HCT116 (cell line): ENCODE measurements at regions not wholly inside any gene's neighbourhood (a gene's known extent, or its start where the extent isn't known, plus 50 kb on each side); places are given as distances from the start of the nearest gene placed in this dataset.

Experiments used
- ATAC-seq: fragments of 200-7000 bp; cut with Tn5 transposase; 2 replicates; pipeline ENCODE4 v1.9.1; 2020; ENCODE audit warnings: mild to moderate bottlenecking, moderate library complexity
- BruUV-seq: library from RNA; stranded (reverse); fragments of 400-500 nt; replicated peaks from 2 replicates; lab custom pipeline; 2021; lab: Mats Ljungman, UMichigan
- CTCF ChIA-PET: fragments of 300-600 bp; sonication (Branson Sonifier 250); formaldehyde crosslinking; loops from one replicate; lab custom pipeline; 2021; ENCODE audit warnings: antibody characterized with exemption; lab: Charles Lee
- POLR2A ChIA-PET: fragments of 300-600, 350-600 bp; sonication (Branson Sonifier 250); formaldehyde crosslinking; loops from one replicate; lab custom pipeline; 2021; ENCODE audit warnings: antibody characterized with exemption; lab: Charles Lee
- RAD21 ChIA-PET, 2 experiments: fragments of 300-600 bp; sonication (Branson Sonifier 250); formaldehyde crosslinking; loops; one replicate each; lab custom pipeline; 2023; ENCODE audit warnings: low total read pairs in 2 of 2; ENCODE audit not compliant: uncharacterized antibody in 2 of 2, unreplicated experiment in 2 of 2, low non-redundant PET in 1 of 2; lab: Charles Lee
- DNase-seq: peaks from one replicate; pipeline ENCODE4 v3.0.0-alpha.2; 2010; ENCODE audit warnings: low read depth, low spot score
- H2AFZ ChIP-seq: fragments of 200-600 bp; shearing (Covaris generic), sonication (generic); 2 replicates; pipeline ENCODE4 v1.6.1; 2017; ENCODE audit warnings: low read depth, mixed run types, mixed read lengths, antibody characterized with exemption, low read length; ENCODE audit not compliant: poor library complexity, severe bottlenecking
- H3K27ac ChIP-seq: 2 replicates; pipeline ENCODE4 v1.5.1; 2012; ENCODE audit warnings: low read depth, low read length
- H3K27me3 ChIP-seq: fragments of 200-600 bp; sonication (generic); 2 replicates; pipeline ENCODE4 v1.6.1; 2016; ENCODE audit warnings: mixed run types, low read length, mixed read lengths; ENCODE audit not compliant: insufficient read depth
- H3K36me3 ChIP-seq, 2 experiments: fragments of 200-500 bp in 1 of 2; fragments of 200-600 bp in 1 of 2; sonication (Bioruptor generic) in 1 of 2; sonication (generic) in 1 of 2; 2 replicates each; pipeline versions ENCODE4 v1.5.1 to v1.6.1; 2014 to 2016; ENCODE audit warnings: low read length in 2 of 2, inconsistent platforms in 1 of 2, mixed read lengths in 1 of 2, mixed run types in 1 of 2; ENCODE audit not compliant: insufficient read depth in 2 of 2, control insufficient read depth in 1 of 2
- H3K4me1 ChIP-seq, 2 experiments: fragments of 200-600 bp in 1 of 2; sonication (generic) in 1 of 2; 2 replicates each; pipeline versions ENCODE4 v1.5.1 to v1.6.1; 2012 to 2017; ENCODE audit warnings: low read length in 2 of 2, inconsistent platforms in 1 of 2, mild to moderate bottlenecking in 1 of 2, mixed read lengths in 1 of 2, mixed run types in 1 of 2, moderate library complexity in 1 of 2; ENCODE audit not compliant: insufficient read depth in 2 of 2, control insufficient read depth in 1 of 2
- H3K4me2 ChIP-seq: fragments of 200-600 bp; sonication (generic); 2 replicates; pipeline ENCODE4 v1.6.1; 2017; ENCODE audit warnings: mixed run types, low read length, mixed read lengths
- H3K4me3 ChIP-seq, 2 experiments: fragments of 200-600 bp in 1 of 2; sonication (generic) in 1 of 2; replicated peaks in 1 of 2; 2 replicates each; pipeline ENCODE4 v1.5.1; 2011 to 2016; ENCODE audit warnings: low read length in 2 of 2, control low read depth in 1 of 2, low read depth in 1 of 2, mild to moderate bottlenecking in 1 of 2, mixed read lengths in 1 of 2, mixed run types in 1 of 2
- H3K79me2 ChIP-seq: fragments of 200-600 bp; sonication (generic); 2 replicates; pipeline ENCODE4 v1.6.1; 2017; ENCODE audit warnings: mild to moderate bottlenecking, mixed run types, low read length, moderate library complexity, mixed read lengths; ENCODE audit not compliant: insufficient read depth
- H3K9ac ChIP-seq: fragments of 200-600 bp; sonication (generic); 2 replicates; pipeline ENCODE4 v1.6.1; 2016; ENCODE audit warnings: low read length, mixed read lengths
- H3K9me2 ChIP-seq: fragments of 200-600 bp; sonication (generic), shearing (Covaris generic); 2 replicates; pipeline ENCODE4 v1.6.1; 2017; ENCODE audit warnings: mixed run types, mild to moderate bottlenecking, moderate library complexity; ENCODE audit not compliant: insufficient read depth
- H3K9me3 ChIP-seq, 2 experiments: fragments of 200-500 bp in 1 of 2; fragments of 200-600 bp in 1 of 2; sonication (Bioruptor generic) in 1 of 2; sonication (generic) in 1 of 2; 2 replicates each; pipeline ENCODE4 v1.6.1; 2014 to 2017; ENCODE audit warnings: low read length in 2 of 2, mixed read lengths in 2 of 2, inconsistent platforms in 1 of 2, low read depth in 1 of 2, mild to moderate bottlenecking in 1 of 2, mixed run types in 1 of 2, moderate library complexity in 1 of 2; ENCODE audit not compliant: control insufficient read depth in 1 of 2, insufficient read depth in 1 of 2
- H4K20me1 ChIP-seq: fragments of 200-600 bp; sonication (generic), shearing (Covaris generic); 2 replicates; pipeline ENCODE4 v1.6.1; 2017; ENCODE audit warnings: mixed run types, mild to moderate bottlenecking, moderate library complexity; ENCODE audit not compliant: insufficient read depth
- ATF3 ChIP-seq: IDR thresholded peaks from 2 replicates; pipeline ENCODE4 v1.6.1; 2012
- CBX3 ChIP-seq: IDR thresholded peaks from 2 replicates; pipeline ENCODE4 v1.6.1; 2012; ENCODE audit warnings: low read depth
- CEBPB ChIP-seq: IDR thresholded peaks from 2 replicates; pipeline ENCODE4 v1.6.1; 2012; ENCODE audit warnings: low read depth
- EGR1 ChIP-seq: IDR thresholded peaks from 2 replicates; pipeline ENCODE4 v1.6.1; 2012; ENCODE audit warnings: low read depth
- ELF1 ChIP-seq: IDR thresholded peaks from 2 replicates; pipeline ENCODE4 v1.6.1; 2012; ENCODE audit warnings: low read depth, borderline replicate concordance
- EZH2 ChIP-seq: fragments of 200-600 bp; sonication (generic); IDR thresholded peaks from 2 replicates; pipeline ENCODE4 v1.6.1; 2017; ENCODE audit warnings: antibody characterized with exemption, mixed run types
- EZH2phosphoT487 ChIP-seq: fragments of 200-600 bp; IDR thresholded peaks from 2 replicates; pipeline ENCODE4 v1.6.1; 2018; ENCODE audit warnings: antibody characterized with exemption, borderline replicate concordance
- FOSL1 ChIP-seq: IDR thresholded peaks from 2 replicates; pipeline ENCODE4 v1.6.1; 2012; ENCODE audit warnings: low read depth
- JUND ChIP-seq: IDR thresholded peaks from 2 replicates; pipeline ENCODE4 v1.6.1; 2012
- POLR2A ChIP-seq: IDR thresholded peaks from 2 replicates; pipeline ENCODE4 v1.7.0; 2011; ENCODE audit warnings: borderline replicate concordance; ENCODE audit not compliant: insufficient read depth, insufficient read length; ENCODE audit errors: extremely low read depth
- POLR2AphosphoS5 ChIP-seq: IDR thresholded peaks from 2 replicates; pipeline ENCODE4 v1.6.1; 2011; ENCODE audit warnings: mild to moderate bottlenecking, low read depth, low read length, moderate library complexity
- RAD21 ChIP-seq: IDR thresholded peaks from 2 replicates; pipeline ENCODE4 v1.6.1; 2012; ENCODE audit warnings: low read depth, mild to moderate bottlenecking
- REST ChIP-seq: IDR thresholded peaks from 2 replicates; pipeline ENCODE4 v1.6.1; 2012; ENCODE audit warnings: low read depth
- SIN3A ChIP-seq: IDR thresholded peaks from 2 replicates; pipeline ENCODE4 v1.6.1; 2012; ENCODE audit warnings: low read depth
- SP1 ChIP-seq: IDR thresholded peaks from 2 replicates; pipeline ENCODE4 v1.6.1; 2012; ENCODE audit warnings: low read depth
- SRF ChIP-seq: IDR thresholded peaks from 2 replicates; pipeline ENCODE4 v1.6.1; 2012; ENCODE audit warnings: low read depth
- YY1 ChIP-seq: IDR thresholded peaks from 2 replicates; pipeline ENCODE4 v1.6.1; 2011; ENCODE audit warnings: low read length, low read depth, moderate library complexity, mild to moderate bottlenecking; ENCODE audit not compliant: insufficient replicate concordance; ENCODE audit errors: extremely low read depth
- ZBTB33 ChIP-seq: IDR thresholded peaks from 2 replicates; pipeline ENCODE4 v1.6.1; 2011; ENCODE audit warnings: mild to moderate bottlenecking, low read length, moderate library complexity; ENCODE audit not compliant: insufficient replicate concordance; ENCODE audit errors: extremely low read depth
- ZNF274 ChIP-seq: fragments of 200-500 bp; sonication (Bioruptor generic); IDR thresholded peaks from 2 replicates; pipeline ENCODE4 v1.6.1; 2014; ENCODE audit warnings: mild to moderate bottlenecking, low read depth, low read length, inconsistent platforms
- intact Hi-C: fragments of 100-400 bp; cut with micrococcal nuclease; formaldehyde crosslinking; loops from 2 replicates; pipeline ENCODE4 v1.10.0; 2022

GRCh38 chr5:18660511-18660910 lies 1026.3 kb downstream of the TAF11L14 start:
- Histone ChIP-seq H4K20me1 (no peaks in the 10 kb centered on the region), H3K4me2 (no peak overlapping the region), H3K27ac (no peak overlapping the region), H3K4me1 (no peaks in the 10 kb centered on the region), H2AFZ (no peak overlapping the region), H3K9me3 (peaks cover 12 to 14% of the 10 kb centered on the region in 2 experiments), H3K9ac (no peak overlapping the region), H3K9me2 (no peaks in the 10 kb centered on the region), H3K4me3 (no peak overlapping the region), H3K27me3 (no peaks in the 10 kb centered on the region), H3K36me3 (no peaks in the 10 kb centered on the region), H3K79me2 (no peaks in the 10 kb centered on the region)
- ChIA-PET RAD21 (no interaction called here), POLR2A (no interaction called here), CTCF (no interaction called here)
- no TSS peak for BruUV-seq
- DNase-seq (no peak), ATAC-seq (no peak)
- intact Hi-C loops, result no loop called here
- TF ChIP-seq CBX3 (no peak), JUND (no peak), YY1 (no peak), ATF3 (no peak)

- ATAC-seq (no peak), DNase-seq (no peak)
- peaks cover 12 to 13% of the 10 kb centered on the region in 2 experiments for H3K9me3 ChIP-seq
- no peaks in the 10 kb centered on the region for H3K4me1 ChIP-seq
- no peaks in the 10 kb centered on the region for H3K9me2 ChIP-seq
- H4K20me1 ChIP-seq, result no peaks in the 10 kb centered on the region
- no peak overlapping the region for H3K4me3 ChIP-seq
- TF ChIP-seq REST (no peak), CEBPB (no peak), RAD21 (no peak), SRF (no peak), EGR1 (no peak), SIN3A (no peak), FOSL1 (no peak), POLR2AphosphoS5 (no peak), EZH2 (no peak), SP1 (no peak), ZBTB33 (no peak), ZNF274 (no peak), ELF1 (no peak), EZH2phosphoT487 (no peak), POLR2A (no peak)
- H3K4me2 ChIP-seq, result no peak overlapping the region
- CTCF ChIA-PET, result no interaction called here
- POLR2A ChIA-PET, result no interaction called here
- H3K27ac ChIP-seq, result no peak overlapping the region
- BruUV-seq, result no TSS peak
- no peak overlapping the region for H3K9ac ChIP-seq
- no peaks in the 10 kb centered on the region for H3K36me3 ChIP-seq
- intact Hi-C loops, result no loop called here
- H3K27me3 ChIP-seq, result no peaks in the 10 kb centered on the region
- RAD21 ChIA-PET, result no interaction called here
- H3K79me2 ChIP-seq, result no peaks in the 10 kb centered on the region
- H2AFZ ChIP-seq, result no peak overlapping the region
Observed at GRCh38 chr5:18662231-18662630, 1028.0 kb downstream of the TAF11L14 start.
